HEK293 (cell line): ENCODE measurements at regions not wholly inside any gene's neighbourhood (a gene's known extent, or its start where the extent isn't known, plus 50 kb on each side); places are given as distances from the start of the nearest gene placed in this dataset.

Experiments
- CTCF ChIA-PET: fragments of 350-600 bp; formaldehyde crosslinking; extraction: SDS; loops from one replicate; lab custom pipeline; 2021; ENCODE audit warnings: antibody characterized with exemption; lab: Yijun Ruan, JAX
- POLR2A ChIA-PET: fragments of 300-600 bp; formaldehyde crosslinking; extraction: SDS; loops from one replicate; lab custom pipeline; 2020; ENCODE audit warnings: antibody characterized with exemption, inconsistent platforms; lab: Yijun Ruan, JAX
- H3K27ac ChIP-seq: fragments of 200-500 bp; sonication (Bioruptor generic); 2 replicates; pipeline ENCODE4 v1.5.1; 2014; ENCODE audit warnings: low read depth, low read length, control low read depth, inconsistent platforms; ENCODE audit errors: extremely low read depth
- H3K36me3 ChIP-seq, 2 experiments: fragments of 200-500 bp in 1 of 2; sonication (Bioruptor generic) in 1 of 2; 1 replicate in 1 of 2; 2 replicates in 1 of 2; pipeline ENCODE4 v1.5.1; 2014 to 2017; ENCODE audit warnings: inconsistent platforms in 2 of 2, low read length in 2 of 2; ENCODE audit not compliant: control insufficient read depth in 2 of 2, insufficient read depth in 1 of 2
- H3K4me1 ChIP-seq: fragments of 200-500 bp; sonication (Bioruptor generic); 2 replicates; pipeline ENCODE4 v1.5.1; 2014; ENCODE audit warnings: mild to moderate bottlenecking, low read length, inconsistent platforms; ENCODE audit not compliant: control insufficient read depth, insufficient read depth
- H3K4me3 ChIP-seq: 2 replicates; pipeline ENCODE4 v1.5.1; 2011; ENCODE audit warnings: low read depth, mild to moderate bottlenecking, control low read depth, low read length, moderate library complexity
- H3K9me3 ChIP-seq: fragments of 200-500 bp; sonication (Bioruptor generic); 2 replicates; pipeline ENCODE4 v1.5.1; 2014; ENCODE audit warnings: low read depth, low read length, inconsistent platforms; ENCODE audit not compliant: control insufficient read depth, insufficient read depth
- GLIS1 ChIP-seq: fragments of 450-650 bp; formaldehyde crosslinking; IDR thresholded peaks from 2 replicates; pipeline ENCODE4 v1.5.1; 2016; ENCODE audit warnings: missing biosample characterization, missing genetic modification characterization
- HOXD13 ChIP-seq: sonication (generic); formaldehyde crosslinking; IDR thresholded peaks from 2 replicates; pipeline ENCODE4 v1.8.0; 2022; ENCODE audit warnings: missing genetic modification reagents, borderline replicate concordance
- MZF1 ChIP-seq: fragments of 450-650 bp; formaldehyde crosslinking; IDR thresholded peaks from 2 replicates; pipeline ENCODE4 v1.5.1; 2017; ENCODE audit warnings: missing biosample characterization, missing genetic modification characterization, borderline replicate concordance
- PRDM1 ChIP-seq: fragments of 450-650 bp; formaldehyde crosslinking; IDR thresholded peaks from 2 replicates; pipeline ENCODE4; 2016; ENCODE audit warnings: missing biosample characterization, missing genetic modification characterization
- ZIC2 ChIP-seq: fragments of 450-650 bp; formaldehyde crosslinking; IDR thresholded peaks from 2 replicates; pipeline ENCODE4 v1.5.1; 2016; ENCODE audit warnings: missing biosample characterization, missing genetic modification characterization
- ZNF174 ChIP-seq: fragments of 450-650 bp; formaldehyde crosslinking; IDR thresholded peaks from 2 replicates; pipeline ENCODE4 v1.5.0; 2017; ENCODE audit warnings: missing biosample characterization, mild to moderate bottlenecking, missing genetic modification characterization
- ZNF521 ChIP-seq: fragments of 450-650 bp; formaldehyde crosslinking; IDR thresholded peaks from 2 replicates; pipeline ENCODE4 v1.5.1; 2017; ENCODE audit warnings: missing biosample characterization, mild to moderate bottlenecking, missing genetic modification characterization
- ZNF549 ChIP-seq: fragments of 450-650 bp; IDR thresholded peaks from 2 replicates; pipeline ENCODE4 v1.5.1; 2018; ENCODE audit warnings: missing biosample characterization, missing genetic modification characterization, mild to moderate bottlenecking, inconsistent platforms, moderate library complexity
- ZNF555 ChIP-seq: fragments of 450-650 bp; formaldehyde crosslinking; conservative IDR thresholded peaks from 2 replicates; pipeline ENCODE4 v1.5.1; 2017; ENCODE audit warnings: missing biosample characterization, mild to moderate bottlenecking, missing genetic modification characterization, inconsistent platforms
- ZNF596 ChIP-seq: fragments of 450-650 bp; IDR thresholded peaks from 2 replicates; pipeline ENCODE4 v1.5.0; 2018; ENCODE audit warnings: missing biosample characterization, mild to moderate bottlenecking, missing genetic modification characterization, moderate library complexity
- ZNF626 ChIP-seq: fragments of 450-650 bp; sonication (Bioruptor Pico); formaldehyde crosslinking; IDR thresholded peaks from 2 replicates; pipeline ENCODE4 v1.5.1; 2018; ENCODE audit warnings: missing biosample characterization, missing genetic modification characterization, inconsistent platforms
- ZNF670 ChIP-seq: fragments of 450-650 bp; formaldehyde crosslinking; IDR thresholded peaks from 2 replicates; pipeline ENCODE4 v1.5.1; 2016; ENCODE audit warnings: missing biosample characterization, missing genetic modification characterization, low read depth
- ZNF677 ChIP-seq: fragments of 450-650 bp; IDR thresholded peaks from 2 replicates; pipeline ENCODE4 v1.5.0; 2018; ENCODE audit warnings: missing biosample characterization, mild to moderate bottlenecking, missing genetic modification characterization, moderate library complexity
- ZNF785 ChIP-seq: fragments of 450-650 bp; formaldehyde crosslinking; IDR thresholded peaks from 2 replicates; pipeline ENCODE4 v1.5.1; 2016; ENCODE audit warnings: missing biosample characterization, missing genetic modification characterization
- ZNF843 ChIP-seq: fragments of 450-650 bp; formaldehyde crosslinking; IDR thresholded peaks from 2 replicates; pipeline ENCODE4 v1.5.1; 2016; ENCODE audit warnings: missing biosample characterization, missing genetic modification characterization
- ZSCAN16 ChIP-seq: fragments of 450-650 bp; formaldehyde crosslinking; IDR thresholded peaks from 2 replicates; pipeline ENCODE4 v1.5.1; 2016; ENCODE audit warnings: missing biosample characterization, missing genetic modification characterization
- ZXDB ChIP-seq: fragments of 450-650 bp; formaldehyde crosslinking; IDR thresholded peaks from 2 replicates; pipeline ENCODE4 v1.5.1; 2016; ENCODE audit warnings: missing biosample characterization, missing genetic modification characterization
- TF ChIP-seq, protein P1 (sequence below): fragments of 450-650 bp; formaldehyde crosslinking; IDR thresholded peaks from 2 replicates; pipeline ENCODE4 v1.5.1; 2016; ENCODE audit warnings: missing biosample characterization, missing genetic modification characterization
- TF ChIP-seq, protein P2 (sequence below): fragments of 450-650 bp; formaldehyde crosslinking; IDR thresholded peaks from 2 replicates; pipeline ENCODE4 v1.5.1; 2016; ENCODE audit warnings: missing biosample characterization, missing genetic modification characterization
- TF ChIP-seq, protein P3 (sequence below): fragments of 450-650 bp; formaldehyde crosslinking; IDR thresholded peaks from 2 replicates; pipeline ENCODE4 v1.5.1; 2017; ENCODE audit warnings: missing biosample characterization, mild to moderate bottlenecking, missing genetic modification characterization, moderate library complexity
- TF ChIP-seq, protein P4 (sequence below): fragments of 450-650 bp; formaldehyde crosslinking; IDR thresholded peaks from 2 replicates; pipeline ENCODE4 v1.5.0; 2017; ENCODE audit warnings: missing biosample characterization, missing genetic modification characterization, borderline replicate concordance
- TF ChIP-seq, protein P5 (sequence below): fragments of 450-650 bp; formaldehyde crosslinking; IDR thresholded peaks from 2 replicates; pipeline ENCODE4 v1.5.1; 2017; ENCODE audit warnings: missing biosample characterization, missing genetic modification characterization
- TF ChIP-seq, protein P6 (sequence below): fragments of 450-650 bp; formaldehyde crosslinking; IDR thresholded peaks from 2 replicates; pipeline ENCODE4 v1.5.1; 2016; ENCODE audit warnings: missing biosample characterization, missing genetic modification characterization

DNA sequence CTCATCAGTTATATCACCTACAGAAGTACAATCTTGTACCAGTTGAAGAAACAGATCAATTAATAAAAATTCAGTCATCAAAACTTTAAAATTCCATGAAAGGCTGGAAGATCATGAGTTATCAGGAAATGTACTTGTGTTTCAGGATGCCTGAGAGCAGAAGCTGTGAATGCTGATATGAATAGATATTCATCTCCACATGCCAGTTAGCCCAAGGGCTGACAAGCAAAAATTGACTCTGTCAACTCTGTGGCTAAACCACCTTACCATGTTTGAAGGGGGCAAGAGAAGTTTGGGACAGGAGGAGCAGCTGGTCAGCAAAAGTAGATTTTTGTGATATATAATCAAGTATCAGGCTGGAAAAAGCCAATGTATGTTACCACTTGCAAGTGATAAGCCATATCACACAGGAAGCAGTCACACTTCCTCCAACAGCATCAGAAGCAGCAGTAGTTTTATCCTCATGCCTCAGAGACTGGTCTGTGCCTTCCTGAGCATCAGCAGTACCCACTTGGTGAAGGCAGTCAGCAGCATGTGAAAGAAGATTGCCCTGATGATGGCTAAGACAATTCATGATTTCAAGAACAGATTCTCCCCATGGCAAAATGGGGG is 328.2 kb upstream of the CNTNAP5 start:
- Histone ChIP-seq H3K36me3 (no peaks in the 10 kb centered on the region), H3K4me1 (no peaks in the 10 kb centered on the region), H3K9me3 (no peaks in the 10 kb centered on the region), H3K27ac (no peak overlapping the region), H3K4me3 (no peak overlapping the region)
- TF ChIP-seq ZNF626 (tag by site-specific recombination) = no peak
- TF ChIP-seq ZXDB (tag by site-specific recombination) = no peak
- TF ChIP-seq, protein P1, sequence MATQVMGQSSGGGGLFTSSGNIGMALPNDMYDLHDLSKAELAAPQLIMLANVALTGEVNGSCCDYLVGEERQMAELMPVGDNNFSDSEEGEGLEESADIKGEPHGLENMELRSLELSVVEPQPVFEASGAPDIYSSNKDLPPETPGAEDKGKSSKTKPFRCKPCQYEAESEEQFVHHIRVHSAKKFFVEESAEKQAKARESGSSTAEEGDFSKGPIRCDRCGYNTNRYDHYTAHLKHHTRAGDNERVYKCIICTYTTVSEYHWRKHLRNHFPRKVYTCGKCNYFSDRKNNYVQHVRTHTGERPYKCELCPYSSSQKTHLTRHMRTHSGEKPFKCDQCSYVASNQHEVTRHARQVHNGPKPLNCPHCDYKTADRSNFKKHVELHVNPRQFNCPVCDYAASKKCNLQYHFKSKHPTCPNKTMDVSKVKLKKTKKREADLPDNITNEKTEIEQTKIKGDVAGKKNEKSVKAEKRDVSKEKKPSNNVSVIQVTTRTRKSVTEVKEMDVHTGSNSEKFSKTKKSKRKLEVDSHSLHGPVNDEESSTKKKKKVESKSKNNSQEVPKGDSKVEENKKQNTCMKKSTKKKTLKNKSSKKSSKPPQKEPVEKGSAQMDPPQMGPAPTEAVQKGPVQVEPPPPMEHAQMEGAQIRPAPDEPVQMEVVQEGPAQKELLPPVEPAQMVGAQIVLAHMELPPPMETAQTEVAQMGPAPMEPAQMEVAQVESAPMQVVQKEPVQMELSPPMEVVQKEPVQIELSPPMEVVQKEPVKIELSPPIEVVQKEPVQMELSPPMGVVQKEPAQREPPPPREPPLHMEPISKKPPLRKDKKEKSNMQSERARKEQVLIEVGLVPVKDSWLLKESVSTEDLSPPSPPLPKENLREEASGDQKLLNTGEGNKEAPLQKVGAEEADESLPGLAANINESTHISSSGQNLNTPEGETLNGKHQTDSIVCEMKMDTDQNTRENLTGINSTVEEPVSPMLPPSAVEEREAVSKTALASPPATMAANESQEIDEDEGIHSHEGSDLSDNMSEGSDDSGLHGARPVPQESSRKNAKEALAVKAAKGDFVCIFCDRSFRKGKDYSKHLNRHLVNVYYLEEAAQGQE = no peak
- TF ChIP-seq ZNF596 (tag by site-specific recombination) = no peak
- no peak for TF ChIP-seq ZNF549 (tag by site-specific recombination)
- no peak for TF ChIP-seq PRDM1 (tag by site-specific recombination)
- TF ChIP-seq ZNF843 (tag by site-specific recombination) = no peak
- TF ChIP-seq ZNF555 (tag by site-specific recombination) = no peak
- TF ChIP-seq ZNF677 (tag by site-specific recombination) = no peak
- TF ChIP-seq, protein P2, sequence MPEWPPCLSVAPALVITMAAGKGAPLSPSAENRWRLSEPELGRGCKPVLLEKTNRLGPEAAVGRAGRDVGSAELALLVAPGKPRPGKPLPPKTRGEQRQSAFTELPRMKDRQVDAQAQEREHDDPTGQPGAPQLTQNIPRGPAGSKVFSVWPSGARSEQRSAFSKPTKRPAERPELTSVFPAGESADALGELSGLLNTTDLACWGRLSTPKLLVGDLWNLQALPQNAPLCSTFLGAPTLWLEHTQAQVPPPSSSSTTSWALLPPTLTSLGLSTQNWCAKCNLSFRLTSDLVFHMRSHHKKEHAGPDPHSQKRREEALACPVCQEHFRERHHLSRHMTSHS (tag by site-specific recombination) = no peak
- no peak for TF ChIP-seq ZNF785
- TF ChIP-seq, protein P3, sequence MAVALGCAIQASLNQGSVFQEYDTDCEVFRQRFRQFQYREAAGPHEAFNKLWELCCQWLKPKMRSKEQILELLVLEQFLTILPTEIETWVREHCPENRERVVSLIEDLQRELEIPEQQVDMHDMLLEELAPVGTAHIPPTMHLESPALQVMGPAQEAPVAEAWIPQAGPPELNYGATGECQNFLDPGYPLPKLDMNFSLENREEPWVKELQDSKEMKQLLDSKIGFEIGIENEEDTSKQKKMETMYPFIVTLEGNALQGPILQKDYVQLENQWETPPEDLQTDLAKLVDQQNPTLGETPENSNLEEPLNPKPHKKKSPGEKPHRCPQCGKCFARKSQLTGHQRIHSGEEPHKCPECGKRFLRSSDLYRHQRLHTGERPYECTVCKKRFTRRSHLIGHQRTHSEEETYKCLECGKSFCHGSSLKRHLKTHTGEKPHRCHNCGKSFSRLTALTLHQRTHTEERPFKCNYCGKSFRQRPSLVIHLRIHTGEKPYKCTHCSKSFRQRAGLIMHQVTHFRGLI (tag by site-specific recombination) = no peak
- TF ChIP-seq MZF1 (tag by site-specific recombination) = no peak
- TF ChIP-seq, protein P4, sequence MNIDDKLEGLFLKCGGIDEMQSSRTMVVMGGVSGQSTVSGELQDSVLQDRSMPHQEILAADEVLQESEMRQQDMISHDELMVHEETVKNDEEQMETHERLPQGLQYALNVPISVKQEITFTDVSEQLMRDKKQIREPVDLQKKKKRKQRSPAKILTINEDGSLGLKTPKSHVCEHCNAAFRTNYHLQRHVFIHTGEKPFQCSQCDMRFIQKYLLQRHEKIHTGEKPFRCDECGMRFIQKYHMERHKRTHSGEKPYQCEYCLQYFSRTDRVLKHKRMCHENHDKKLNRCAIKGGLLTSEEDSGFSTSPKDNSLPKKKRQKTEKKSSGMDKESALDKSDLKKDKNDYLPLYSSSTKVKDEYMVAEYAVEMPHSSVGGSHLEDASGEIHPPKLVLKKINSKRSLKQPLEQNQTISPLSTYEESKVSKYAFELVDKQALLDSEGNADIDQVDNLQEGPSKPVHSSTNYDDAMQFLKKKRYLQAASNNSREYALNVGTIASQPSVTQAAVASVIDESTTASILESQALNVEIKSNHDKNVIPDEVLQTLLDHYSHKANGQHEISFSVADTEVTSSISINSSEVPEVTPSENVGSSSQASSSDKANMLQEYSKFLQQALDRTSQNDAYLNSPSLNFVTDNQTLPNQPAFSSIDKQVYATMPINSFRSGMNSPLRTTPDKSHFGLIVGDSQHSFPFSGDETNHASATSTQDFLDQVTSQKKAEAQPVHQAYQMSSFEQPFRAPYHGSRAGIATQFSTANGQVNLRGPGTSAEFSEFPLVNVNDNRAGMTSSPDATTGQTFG (tag by site-specific recombination) = no peak
- no peak for TF ChIP-seq ZNF521 (tag by site-specific recombination)
- no peak for TF ChIP-seq ZNF670
- ChIA-PET POLR2A (no interaction called here), CTCF (no interaction called here)

DNA sequence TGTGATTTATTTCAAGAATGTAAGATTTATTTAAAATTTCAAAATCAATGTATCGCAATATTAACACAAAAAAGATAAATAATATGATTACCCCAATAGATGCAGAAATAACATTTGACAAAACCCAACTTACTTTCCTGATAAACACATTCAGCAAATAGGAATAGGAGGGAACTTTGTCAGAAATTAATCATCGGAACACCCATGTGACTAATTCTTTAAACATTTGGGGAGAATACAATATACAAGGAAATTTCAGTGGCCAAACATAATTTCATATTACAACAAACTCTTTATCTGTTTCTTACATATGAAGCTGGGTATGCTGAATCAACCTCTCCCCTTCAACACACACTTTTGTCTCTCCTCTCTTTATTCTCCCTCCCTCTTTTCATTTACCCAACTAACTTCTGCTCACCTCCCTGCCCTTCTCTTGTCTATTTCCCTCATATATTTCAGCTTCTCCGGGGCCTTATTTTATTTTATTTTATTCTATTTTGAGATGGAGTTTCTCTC is 309.6 kb upstream of the CNTNAP5 start:
- POLR2A ChIA-PET = no interaction called here
- no peaks in the 10 kb centered on the region for H3K4me1 ChIP-seq
- no peaks in the 10 kb centered on the region for H3K9me3 ChIP-seq
- no peak overlapping the region for H3K4me3 ChIP-seq
- no peak overlapping the region for H3K27ac ChIP-seq
- CTCF ChIA-PET = no interaction called here
- H3K36me3 ChIP-seq = no peaks in the 10 kb centered on the region
- TF ChIP-seq ZNF174 (tag by site-specific recombination) (no peak), ZIC2 (tag by site-specific recombination) (no peak), GLIS1 (tag by site-specific recombination) (no peak), ZSCAN16 (no peak), MZF1 (tag by site-specific recombination) (no peak), HOXD13 (no peak)
- TF ChIP-seq, protein P5, sequence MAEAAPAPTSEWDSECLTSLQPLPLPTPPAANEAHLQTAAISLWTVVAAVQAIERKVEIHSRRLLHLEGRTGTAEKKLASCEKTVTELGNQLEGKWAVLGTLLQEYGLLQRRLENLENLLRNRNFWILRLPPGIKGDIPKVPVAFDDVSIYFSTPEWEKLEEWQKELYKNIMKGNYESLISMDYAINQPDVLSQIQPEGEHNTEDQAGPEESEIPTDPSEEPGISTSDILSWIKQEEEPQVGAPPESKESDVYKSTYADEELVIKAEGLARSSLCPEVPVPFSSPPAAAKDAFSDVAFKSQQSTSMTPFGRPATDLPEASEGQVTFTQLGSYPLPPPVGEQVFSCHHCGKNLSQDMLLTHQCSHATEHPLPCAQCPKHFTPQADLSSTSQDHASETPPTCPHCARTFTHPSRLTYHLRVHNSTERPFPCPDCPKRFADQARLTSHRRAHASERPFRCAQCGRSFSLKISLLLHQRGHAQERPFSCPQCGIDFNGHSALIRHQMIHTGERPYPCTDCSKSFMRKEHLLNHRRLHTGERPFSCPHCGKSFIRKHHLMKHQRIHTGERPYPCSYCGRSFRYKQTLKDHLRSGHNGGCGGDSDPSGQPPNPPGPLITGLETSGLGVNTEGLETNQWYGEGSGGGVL (tag by site-specific recombination) = no peak
- TF ChIP-seq, protein P6, sequence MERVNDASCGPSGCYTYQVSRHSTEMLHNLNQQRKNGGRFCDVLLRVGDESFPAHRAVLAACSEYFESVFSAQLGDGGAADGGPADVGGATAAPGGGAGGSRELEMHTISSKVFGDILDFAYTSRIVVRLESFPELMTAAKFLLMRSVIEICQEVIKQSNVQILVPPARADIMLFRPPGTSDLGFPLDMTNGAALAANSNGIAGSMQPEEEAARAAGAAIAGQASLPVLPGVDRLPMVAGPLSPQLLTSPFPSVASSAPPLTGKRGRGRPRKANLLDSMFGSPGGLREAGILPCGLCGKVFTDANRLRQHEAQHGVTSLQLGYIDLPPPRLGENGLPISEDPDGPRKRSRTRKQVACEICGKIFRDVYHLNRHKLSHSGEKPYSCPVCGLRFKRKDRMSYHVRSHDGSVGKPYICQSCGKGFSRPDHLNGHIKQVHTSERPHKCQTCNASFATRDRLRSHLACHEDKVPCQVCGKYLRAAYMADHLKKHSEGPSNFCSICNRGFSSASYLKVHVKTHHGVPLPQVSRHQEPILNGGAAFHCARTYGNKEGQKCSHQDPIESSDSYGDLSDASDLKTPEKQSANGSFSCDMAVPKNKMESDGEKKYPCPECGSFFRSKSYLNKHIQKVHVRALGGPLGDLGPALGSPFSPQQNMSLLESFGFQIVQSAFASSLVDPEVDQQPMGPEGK (tag by site-specific recombination) = no peak
